Tibial nerve (tissue), 3 donors: ENCODE measurements at regions not wholly inside any gene's neighbourhood (a gene's known extent, or its start where the extent isn't known, plus 50 kb on each side); places are given as distances from the start of the nearest gene placed in this dataset.

Experiments
- POLR2A ChIP-seq, 2 donors: fragments of 450-650 bp; IDR thresholded peaks; one replicate each; pipeline ENCODE4 v1.6.1; 2017; ENCODE audit warnings: antibody characterized with exemption in 2 of 2, mild to moderate bottlenecking in 2 of 2, moderate library complexity in 2 of 2
- TF ChIP-seq, protein P1 (sequence below), 5 experiments: fragments of 200-600 bp in 3 of 5; fragments of 450-650 bp in 2 of 5; sonication (generic) in 3 of 5; IDR thresholded peaks; one replicate each; pipeline ENCODE4 v1.5.1; 2016 to 2019; ENCODE audit warnings: antibody characterized with exemption in 5 of 5, mild to moderate bottlenecking in 3 of 5, moderate library complexity in 2 of 5

DNA sequence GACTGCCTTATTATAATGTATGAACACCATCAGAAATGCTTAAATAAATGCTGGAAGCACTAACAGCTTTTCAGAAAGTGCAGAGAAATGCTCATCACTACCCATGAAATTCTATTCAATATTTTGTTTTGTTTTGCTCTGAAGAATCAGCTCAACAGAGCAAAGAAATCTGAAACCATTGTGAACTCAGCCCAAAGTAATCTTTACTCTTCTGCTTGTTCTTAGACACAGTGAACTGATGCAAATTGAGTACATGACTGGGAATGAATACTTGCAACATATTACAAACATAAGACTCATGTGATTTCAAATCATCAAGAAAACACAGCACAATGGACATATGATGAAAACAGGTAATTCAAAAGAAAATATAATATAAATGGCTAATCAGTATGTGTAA, 404.6 kb upstream of the OPRM1 start:
- TF ChIP-seq, protein P1, sequence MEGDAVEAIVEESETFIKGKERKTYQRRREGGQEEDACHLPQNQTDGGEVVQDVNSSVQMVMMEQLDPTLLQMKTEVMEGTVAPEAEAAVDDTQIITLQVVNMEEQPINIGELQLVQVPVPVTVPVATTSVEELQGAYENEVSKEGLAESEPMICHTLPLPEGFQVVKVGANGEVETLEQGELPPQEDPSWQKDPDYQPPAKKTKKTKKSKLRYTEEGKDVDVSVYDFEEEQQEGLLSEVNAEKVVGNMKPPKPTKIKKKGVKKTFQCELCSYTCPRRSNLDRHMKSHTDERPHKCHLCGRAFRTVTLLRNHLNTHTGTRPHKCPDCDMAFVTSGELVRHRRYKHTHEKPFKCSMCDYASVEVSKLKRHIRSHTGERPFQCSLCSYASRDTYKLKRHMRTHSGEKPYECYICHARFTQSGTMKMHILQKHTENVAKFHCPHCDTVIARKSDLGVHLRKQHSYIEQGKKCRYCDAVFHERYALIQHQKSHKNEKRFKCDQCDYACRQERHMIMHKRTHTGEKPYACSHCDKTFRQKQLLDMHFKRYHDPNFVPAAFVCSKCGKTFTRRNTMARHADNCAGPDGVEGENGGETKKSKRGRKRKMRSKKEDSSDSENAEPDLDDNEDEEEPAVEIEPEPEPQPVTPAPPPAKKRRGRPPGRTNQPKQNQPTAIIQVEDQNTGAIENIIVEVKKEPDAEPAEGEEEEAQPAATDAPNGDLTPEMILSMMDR (IDR thresholded peaks at IDR 0.05), result no peak
- TF ChIP-seq POLR2A (IDR thresholded peaks at IDR 0.05), result no peak
